Gastrocnemius medialis (tissue), 4 donors: ENCODE measurements at regions not wholly inside any gene's neighbourhood (a gene's known extent, or its start where the extent isn't known, plus 50 kb on each side); places are given as distances from the start of the nearest gene placed in this dataset.

Source experiments
- ATAC-seq, 2 donors: fragments of 150-250 bp; one replicate each; pipeline ENCODE4 v1.9.1; 2016
- DNase-seq, 2 donors: peaks; one replicate each; pipeline ENCODE4 v3.0.0-alpha.2; 2019
- H3K27ac ChIP-seq, 4 donors: fragments of 200-600 bp; sonication (generic); 1 replicate in 1 of 4; 2 replicates in 3 of 4; pipeline ENCODE4 v1.5.1; 2016 to 2018; ENCODE audit warnings: mild to moderate bottlenecking in 2 of 4, moderate library complexity in 1 of 4
- H3K27me3 ChIP-seq, 3 donors: fragments of 200-600 bp; sonication (generic) in 2 of 3; 1 replicate in 1 of 3; 2 replicates in 2 of 3; pipeline versions ENCODE4 v1.5.1 to v1.6.0; 2016 to 2019; ENCODE audit warnings: mild to moderate bottlenecking in 1 of 3, moderate library complexity in 1 of 3
- H3K36me3 ChIP-seq, 2 donors: fragments of 200-600 bp; sonication (generic) in 1 of 2; one replicate each; pipeline ENCODE4 v1.5.1; 2017 to 2018
- H3K4me1 ChIP-seq, 2 donors: fragments of 200-600 bp; sonication (generic) in 1 of 2; one replicate each; pipeline ENCODE4 v1.5.1; 2016 to 2017; ENCODE audit warnings: mild to moderate bottlenecking in 2 of 2
- H3K4me3 ChIP-seq, 4 donors: fragments of 200-600 bp; sonication (generic) in 3 of 4; 1 replicate in 1 of 4; 2 replicates in 3 of 4; pipeline ENCODE4 v1.5.1; 2016 to 2019; ENCODE audit warnings: mild to moderate bottlenecking in 2 of 4
- H3K9me3 ChIP-seq, 3 donors: fragments of 200-600 bp; sonication (generic) in 2 of 3; 1 replicate in 1 of 3; 2 replicates in 2 of 3; pipeline ENCODE4 v1.5.1; 2016 to 2019
- CTCF ChIP-seq, 5 experiments: fragments of 450-650 bp in 3 of 5; fragments of 200-600 bp in 2 of 5; sonication (generic) in 2 of 5; IDR thresholded peaks in 4 of 5; conservative IDR thresholded peaks in 1 of 5; 1 replicate in 4 of 5; 2 replicates in 1 of 5; pipeline ENCODE4 v1.5.1; 2016 to 2019; ENCODE audit warnings: antibody characterized with exemption in 5 of 5, mild to moderate bottlenecking in 3 of 5, moderate library complexity in 3 of 5
- POLR2A ChIP-seq, 2 donors: fragments of 450-650 bp; IDR thresholded peaks; one replicate each; pipeline ENCODE4 v1.6.1; 2017; ENCODE audit warnings: antibody characterized with exemption in 2 of 2, mild to moderate bottlenecking in 2 of 2, moderate library complexity in 2 of 2
- in situ Hi-C, 4 donors: fragments of 200-750 bp; cut with MboI; loops; one replicate each; pipeline versions ENCODE4 v1.15.0 to v1.8.0; 2017; ENCODE audit warnings: low sequenced_read_pairs in 4 of 4
- intact Hi-C: fragments of 100-400 bp; cut with DNase I; formaldehyde crosslinking; loops from one replicate; pipeline ENCODE4 v1.15.1; 2023; ENCODE audit warnings: low total_unique reads

GRCh38 chr9:4353236-4353635 lies 53.4 kb upstream of the GLIS3 start:
- Histone ChIP-seq H3K36me3 (no peaks in the 10 kb centered on the region), H3K27ac (no peak overlapping the region), H3K4me3 (no peak overlapping the region), H3K27me3 (no peaks in the 10 kb centered on the region), H3K9me3 (no peaks in the 10 kb centered on the region), H3K4me1 (no peaks in the 10 kb centered on the region)
- ATAC-seq (no peak), DNase-seq (no peak)
- in situ Hi-C loops (loop anchor here in 1 of 4 donors (25.0 kb wide), 1 partner anchor 1491 kb away; no protein-coding TSS in a partner anchor), intact Hi-C loops (no loop called here)
- no peak for TF ChIP-seq CTCF (IDR thresholded peaks at IDR 0.05 in 4 of 5, conservative IDR thresholded peaks at IDR 0.05 in 1 of 5)
- TF ChIP-seq POLR2A (IDR thresholded peaks at IDR 0.05) = no peak

GRCh38 chr9:4349816-4350418 lies 50.0 kb upstream of the GLIS3 start:
- ATAC-seq (no peak), DNase-seq (no peak)
- H3K27ac ChIP-seq = no peak overlapping the region
- H3K4me3 ChIP-seq = no peak overlapping the region
- intact Hi-C loops = no loop called here
- no peaks in the 10 kb centered on the region for H3K9me3 ChIP-seq
- H3K36me3 ChIP-seq = no peaks in the 10 kb centered on the region
- in situ Hi-C loops = loop anchor here in 2 of 4 donors (25.0 kb wide), 3 partner anchors 613 to 1488 kb away; no protein-coding TSS in a partner anchor
- no peaks in the 10 kb centered on the region for H3K27me3 ChIP-seq
- TF ChIP-seq CTCF (IDR thresholded peaks at IDR 0.05 in 4 of 5, conservative IDR thresholded peaks at IDR 0.05 in 1 of 5) = no peak
- H3K4me1 ChIP-seq = no peaks in the 10 kb centered on the region
